Colonic mucosa (tissue), 4 donors: ENCODE measurements at regions not wholly inside any gene's neighbourhood (a gene's known extent, or its start where the extent isn't known, plus 50 kb on each side); places are given as distances from the start of the nearest gene placed in this dataset.
"Not testable (repeated sequence)": the region's sequence is repeated elsewhere in the genome, so short reads cannot be mapped to it uniquely, and the experiment has no call there.

Experiments used
- DNase-seq: peaks from one replicate; pipeline ENCODE4 v3.0.0-alpha.2; 2020
- H3K27ac ChIP-seq: fragments of 200-600 bp; one replicate; pipeline ENCODE4 v1.8.0; 2021
- H3K27me3 ChIP-seq: fragments of 200-600 bp; one replicate; pipeline ENCODE4 v1.8.0; 2021
- H3K36me3 ChIP-seq: fragments of 200-600 bp; one replicate; pipeline ENCODE4 v1.8.0; 2021
- H3K4me1 ChIP-seq: fragments of 200-600 bp; one replicate; pipeline ENCODE4 v1.8.0; 2021; ENCODE audit warnings: mild to moderate bottlenecking
- H3K4me3 ChIP-seq: fragments of 200-600 bp; one replicate; pipeline ENCODE4 v1.8.0; 2021
- H3K9ac ChIP-seq, 2 donors: one replicate each; pipeline ENCODE4 v1.7.0; 2013; ENCODE audit warnings: control low read depth in 2 of 2, low read depth in 2 of 2, low read length in 2 of 2
- H3K9me3 ChIP-seq: fragments of 200-600 bp; one replicate; pipeline ENCODE4 v1.8.0; 2021
- intact Hi-C: fragments of 100-400 bp; cut with DNase I; formaldehyde crosslinking; loops from one replicate; pipeline ENCODE4 v1.14.1; 2022
- TF ChIP-seq, protein P1 (sequence below): fragments of 200-600 bp; IDR thresholded peaks from one replicate; pipeline ENCODE4 v1.8.0; 2022; ENCODE audit warnings: antibody characterized with exemption, mild to moderate bottlenecking
- donor health status: healthy.
- donor health status: DM: no; HTN: no; CAD: no.
- donor health status: DM: no; HTN: no; CAD: no.

DNA sequence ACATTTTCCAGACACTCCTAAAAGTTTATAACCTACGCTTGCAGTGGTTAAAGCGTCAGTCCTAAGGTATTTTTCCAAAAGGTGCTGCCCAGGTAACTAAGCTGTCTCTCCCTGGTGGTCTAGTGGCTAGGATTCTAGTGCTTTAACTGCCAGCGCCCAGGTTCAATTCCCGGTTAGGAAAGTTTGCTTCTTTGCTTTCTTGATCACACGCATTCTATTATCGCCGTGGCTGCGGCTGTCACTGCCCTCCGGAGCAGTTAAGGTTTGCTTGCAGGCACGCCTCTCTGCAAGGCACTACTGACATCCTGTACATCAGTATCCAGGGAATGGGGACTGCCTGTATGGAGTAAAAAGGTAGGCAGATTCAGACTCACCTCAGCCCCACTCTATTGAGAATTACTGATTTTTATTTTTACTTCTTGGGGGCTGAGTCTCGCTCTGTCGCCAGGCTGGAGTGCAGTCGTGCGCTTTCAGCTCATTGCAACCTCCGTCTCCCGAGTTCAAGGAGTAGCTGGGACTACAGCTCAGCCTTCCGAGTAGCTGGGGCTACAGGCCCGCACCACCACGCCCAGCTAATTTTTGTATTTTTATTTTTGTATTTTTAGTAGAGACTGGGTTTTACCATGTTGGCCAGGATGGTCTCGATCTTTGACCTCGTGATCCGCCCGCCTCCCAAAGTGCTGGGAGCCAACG, 53.2 kb upstream of the CFAP126 start:
- H3K27ac ChIP-seq: no peak overlapping the region
- no peak overlapping the region for H3K9ac ChIP-seq
- no peaks in the 10 kb centered on the region for H3K4me1 ChIP-seq
- no peak overlapping the region for H3K4me3 ChIP-seq
- intact Hi-C loops: no loop called here
- no peaks in the 10 kb centered on the region for H3K9me3 ChIP-seq
- H3K36me3 ChIP-seq: no peaks in the 10 kb centered on the region
- no peaks in the 10 kb centered on the region for H3K27me3 ChIP-seq
- no peak for DNase-seq
- TF ChIP-seq, protein P1, sequence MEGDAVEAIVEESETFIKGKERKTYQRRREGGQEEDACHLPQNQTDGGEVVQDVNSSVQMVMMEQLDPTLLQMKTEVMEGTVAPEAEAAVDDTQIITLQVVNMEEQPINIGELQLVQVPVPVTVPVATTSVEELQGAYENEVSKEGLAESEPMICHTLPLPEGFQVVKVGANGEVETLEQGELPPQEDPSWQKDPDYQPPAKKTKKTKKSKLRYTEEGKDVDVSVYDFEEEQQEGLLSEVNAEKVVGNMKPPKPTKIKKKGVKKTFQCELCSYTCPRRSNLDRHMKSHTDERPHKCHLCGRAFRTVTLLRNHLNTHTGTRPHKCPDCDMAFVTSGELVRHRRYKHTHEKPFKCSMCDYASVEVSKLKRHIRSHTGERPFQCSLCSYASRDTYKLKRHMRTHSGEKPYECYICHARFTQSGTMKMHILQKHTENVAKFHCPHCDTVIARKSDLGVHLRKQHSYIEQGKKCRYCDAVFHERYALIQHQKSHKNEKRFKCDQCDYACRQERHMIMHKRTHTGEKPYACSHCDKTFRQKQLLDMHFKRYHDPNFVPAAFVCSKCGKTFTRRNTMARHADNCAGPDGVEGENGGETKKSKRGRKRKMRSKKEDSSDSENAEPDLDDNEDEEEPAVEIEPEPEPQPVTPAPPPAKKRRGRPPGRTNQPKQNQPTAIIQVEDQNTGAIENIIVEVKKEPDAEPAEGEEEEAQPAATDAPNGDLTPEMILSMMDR: no peak

DNA sequence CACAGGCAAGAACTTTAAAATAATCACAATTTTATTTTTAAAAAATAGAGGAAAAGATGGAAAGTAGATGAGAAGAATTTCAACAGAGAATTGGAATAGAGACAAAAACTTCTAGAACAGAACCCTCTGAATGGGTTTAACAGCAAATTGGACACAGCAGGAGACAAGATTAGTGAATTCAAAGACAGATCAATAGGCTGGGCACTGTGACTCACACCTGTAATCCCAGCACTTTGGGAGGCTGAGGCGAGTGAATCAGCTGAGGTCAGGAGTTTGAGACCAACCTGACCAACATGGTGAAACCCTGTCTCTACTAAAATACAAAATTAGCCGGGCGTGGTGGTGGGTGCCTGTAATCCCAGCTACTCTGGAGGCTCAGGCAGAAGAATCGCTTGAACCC, 49.9 kb upstream of the CFAP126 start:
- H3K4me1 ChIP-seq, H3K9ac ChIP-seq, H3K36me3 ChIP-seq, DNase-seq, intact Hi-C loops, H3K9me3 ChIP-seq, H3K4me3 ChIP-seq, H3K27me3 ChIP-seq, H3K27ac ChIP-seq: not testable (repeated sequence)
